ENCODE measurements at regions not wholly inside any gene's neighbourhood (a gene's known extent, or its start where the extent isn't known, plus 50 kb on each side); places are given as distances from the start of the nearest gene placed in this dataset.

GRCh38 chr9:81069923-81070322 is 619.4 kb downstream of the TLE1 start:
- no peak for TF ChIP-seq CTCF (IDR thresholded peaks at IDR 0.05 in 4 of 5, conservative IDR thresholded peaks at IDR 0.05 in 1 of 5)
- TF ChIP-seq POLR2A (IDR thresholded peaks at IDR 0.05), result no peak
